Bone marrow (tissue), 2 donors: ENCODE measurements at regions not wholly inside any gene's neighbourhood (a gene's known extent, or its start where the extent isn't known, plus 50 kb on each side); places are given as distances from the start of the nearest gene placed in this dataset.

Source experiments
- DNase-seq, 2 donors: peaks; one replicate each; lab custom pipeline; 2025; lab: John Stamatoyannopoulos, UW

DNA sequence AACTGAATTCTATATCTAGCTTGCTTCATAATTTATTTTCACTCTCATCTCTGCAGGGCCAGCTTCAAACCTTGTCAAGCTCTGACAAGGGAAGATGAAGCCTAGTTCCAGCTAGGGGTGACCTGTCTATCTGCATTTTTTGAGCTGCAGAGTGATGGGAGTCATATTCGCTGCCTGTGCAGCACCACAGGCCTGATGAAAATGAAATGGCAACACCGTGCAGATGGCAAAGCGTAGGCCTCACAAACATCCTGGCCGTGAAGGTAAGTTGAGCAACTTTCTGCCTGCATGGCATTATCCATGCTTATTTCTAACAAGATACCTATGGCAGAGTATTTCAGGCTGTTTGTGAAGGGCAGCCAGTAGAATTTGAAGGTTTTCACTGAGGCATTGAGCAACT is 86.4 kb upstream of the C1QTNF9B start:
- DNase-seq: no peak

DNA sequence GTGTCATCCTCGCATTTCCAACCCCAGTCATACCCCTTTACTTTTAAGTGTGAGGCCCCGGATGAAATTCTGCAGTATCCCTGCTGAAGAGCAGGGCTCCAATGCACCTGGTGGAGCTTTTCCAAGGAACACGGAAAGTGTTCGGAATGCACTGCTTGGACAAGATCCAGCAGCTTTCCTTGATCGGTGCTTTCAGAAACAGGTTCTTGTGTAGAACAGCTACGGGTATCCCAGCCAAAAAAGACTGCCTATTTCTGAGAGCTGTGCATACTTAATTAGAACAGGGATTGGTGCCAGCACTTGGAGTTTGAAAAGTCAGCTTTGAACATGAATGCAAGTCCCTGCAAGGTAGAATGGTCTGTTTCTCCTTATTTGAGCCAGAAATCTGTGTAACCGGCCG is 87.2 kb upstream of the C1QTNF9B start:
- no peak for DNase-seq

DNA sequence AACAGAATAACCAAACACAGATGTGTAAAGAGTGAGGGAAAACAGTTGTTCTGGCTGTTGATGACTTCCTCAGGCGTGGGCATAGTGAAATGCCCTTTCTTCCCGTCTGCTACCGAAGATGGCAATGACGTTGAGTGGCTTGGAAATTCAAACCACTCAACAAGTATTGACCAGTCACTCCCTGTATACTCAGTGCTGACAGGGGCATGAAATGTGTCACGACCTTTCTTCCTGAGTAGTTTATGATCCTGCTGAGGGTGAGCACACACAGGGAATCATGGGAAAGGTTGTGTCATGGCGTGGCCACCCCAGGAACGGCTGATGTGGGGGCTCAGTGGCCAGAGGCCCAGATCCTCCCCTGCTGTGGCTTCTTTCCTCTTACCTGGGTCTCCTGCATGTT is 87.8 kb upstream of the C1QTNF9B start:
- DNase-seq: no peak

DNA sequence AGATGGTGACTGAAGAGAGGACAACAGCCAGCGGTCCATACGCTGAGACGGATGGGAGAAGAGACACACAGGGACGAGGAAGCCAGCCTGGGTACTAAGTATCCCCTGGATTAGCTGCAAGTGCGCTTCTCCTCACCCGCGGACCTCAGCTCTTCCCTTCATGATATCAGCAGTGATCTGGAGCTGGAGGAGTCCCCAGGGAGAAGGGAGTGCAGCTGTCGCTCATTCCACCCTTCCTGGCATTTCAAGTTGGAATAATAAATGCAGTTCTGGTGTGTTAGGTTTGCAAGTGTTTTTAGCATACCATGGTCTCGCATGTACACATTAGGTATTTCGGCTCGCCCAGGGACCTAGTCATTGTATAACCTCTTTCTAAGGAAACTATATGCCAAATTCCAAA is 88.5 kb upstream of the C1QTNF9B start:
- no peak for DNase-seq

DNA sequence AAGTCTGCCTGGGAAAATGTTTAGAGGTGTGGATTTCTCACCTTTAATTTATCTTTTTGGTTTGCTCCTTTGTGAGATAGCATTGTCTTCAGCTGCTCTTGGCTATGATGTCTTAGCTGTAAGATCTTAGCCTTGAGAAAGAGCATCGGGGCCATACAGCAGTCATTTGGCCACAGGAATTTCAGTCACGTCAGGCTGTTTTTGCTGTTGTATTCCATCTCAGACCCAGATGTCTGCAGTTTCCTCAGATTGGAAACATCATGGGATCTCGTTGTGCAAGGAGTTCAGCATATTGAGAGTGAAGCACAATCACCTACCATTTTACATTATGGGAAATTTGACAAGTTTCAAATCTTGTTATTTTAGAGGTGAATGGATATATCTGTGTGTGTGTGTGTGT is 89.3 kb upstream of the C1QTNF9B start:
- DNase-seq: no peak

DNA sequence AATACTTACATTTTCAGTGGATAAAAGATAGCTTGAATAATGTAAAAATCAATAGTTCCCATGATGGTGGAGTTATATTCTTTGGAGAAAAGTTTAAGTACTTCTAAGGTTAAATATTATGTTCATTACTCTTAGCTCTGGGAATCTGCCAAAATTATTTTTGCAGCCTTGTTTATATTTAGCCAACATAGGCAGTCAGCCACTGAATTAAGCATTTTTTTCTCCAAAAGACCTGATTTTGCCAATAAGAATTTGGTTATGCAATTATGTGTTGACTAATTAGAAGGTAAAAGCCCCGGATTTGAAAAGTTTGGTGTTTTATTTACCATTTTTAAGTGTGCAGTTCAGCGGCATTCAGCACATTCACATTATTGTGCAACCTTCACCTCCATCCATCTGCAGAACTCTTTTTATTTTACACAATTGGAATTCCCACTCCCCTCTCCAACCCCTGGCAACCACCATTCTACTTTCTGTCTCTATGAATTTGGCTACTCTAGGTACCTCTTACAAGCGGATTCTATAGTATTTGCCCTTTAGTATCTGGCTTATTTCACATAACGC is 90.1 kb upstream of the C1QTNF9B start:
- no peak for DNase-seq

DNA sequence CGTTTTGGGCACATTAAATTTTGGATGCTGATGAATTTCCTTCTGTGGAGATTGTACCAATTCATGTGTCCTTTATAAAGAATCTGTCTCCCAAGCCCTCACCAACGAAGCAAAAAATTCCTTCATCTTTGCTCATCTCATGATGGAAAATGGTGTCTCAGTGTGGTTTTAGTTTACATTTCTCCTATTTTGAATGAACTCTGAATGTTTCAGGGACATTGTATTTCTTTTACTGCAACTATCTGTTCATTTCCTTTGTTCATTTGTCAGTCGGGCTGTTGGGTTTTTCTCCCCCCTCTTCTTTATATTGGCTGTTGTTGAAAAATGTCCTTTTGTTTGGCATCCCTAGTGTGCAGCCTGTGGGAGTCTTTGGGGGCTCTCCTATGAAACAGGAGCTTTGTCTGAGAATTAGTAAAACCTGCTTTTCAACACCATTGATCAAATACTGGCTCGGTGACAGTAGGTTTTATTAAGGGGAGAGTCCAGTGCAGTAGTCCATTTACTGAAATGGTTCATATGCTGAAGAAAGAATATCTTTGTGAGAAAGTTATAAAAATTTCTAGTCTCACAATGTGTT is 91.3 kb upstream of the C1QTNF9B start:
- no peak for DNase-seq

DNA sequence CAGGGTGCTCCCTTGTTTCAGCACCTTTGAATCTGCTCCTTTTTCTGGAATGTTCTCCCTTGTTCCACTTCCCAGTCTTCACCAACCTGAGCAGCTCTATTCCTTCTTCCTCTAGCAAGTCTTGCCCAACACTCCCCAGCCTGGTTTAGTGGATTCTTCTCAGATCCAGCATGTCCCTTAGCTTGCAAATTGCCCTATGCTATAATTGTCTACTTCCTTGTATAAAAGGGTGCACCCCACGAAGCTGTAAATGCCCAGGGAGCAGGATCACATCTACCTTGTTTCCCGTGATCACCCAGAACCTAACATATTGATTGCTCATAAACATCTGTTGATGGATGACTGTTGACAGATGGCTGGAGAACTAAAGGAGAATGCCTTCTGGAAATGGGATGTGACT is 93.2 kb upstream of the C1QTNF9B start:
- no peak for DNase-seq

DNA sequence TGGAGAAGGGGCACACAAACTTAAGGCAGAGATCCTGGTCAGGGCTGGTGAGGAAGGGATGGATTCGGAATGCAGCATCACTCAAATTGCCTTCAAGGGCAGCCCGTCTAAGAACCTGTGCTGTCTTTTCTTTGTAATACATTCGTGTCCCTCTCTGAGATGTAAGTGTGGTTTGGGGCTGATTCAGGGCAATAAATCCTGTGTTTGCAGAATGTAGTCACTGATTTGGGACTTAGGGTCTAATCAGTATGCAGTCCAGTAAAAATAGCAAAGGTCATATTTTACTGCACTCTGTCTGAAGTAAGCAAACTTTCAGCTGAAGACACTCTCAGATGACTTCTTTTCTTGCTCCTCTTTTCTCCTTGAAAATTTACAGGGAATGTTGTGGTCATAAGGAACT is 93.8 kb upstream of the C1QTNF9B start:
- DNase-seq: no peak

DNA sequence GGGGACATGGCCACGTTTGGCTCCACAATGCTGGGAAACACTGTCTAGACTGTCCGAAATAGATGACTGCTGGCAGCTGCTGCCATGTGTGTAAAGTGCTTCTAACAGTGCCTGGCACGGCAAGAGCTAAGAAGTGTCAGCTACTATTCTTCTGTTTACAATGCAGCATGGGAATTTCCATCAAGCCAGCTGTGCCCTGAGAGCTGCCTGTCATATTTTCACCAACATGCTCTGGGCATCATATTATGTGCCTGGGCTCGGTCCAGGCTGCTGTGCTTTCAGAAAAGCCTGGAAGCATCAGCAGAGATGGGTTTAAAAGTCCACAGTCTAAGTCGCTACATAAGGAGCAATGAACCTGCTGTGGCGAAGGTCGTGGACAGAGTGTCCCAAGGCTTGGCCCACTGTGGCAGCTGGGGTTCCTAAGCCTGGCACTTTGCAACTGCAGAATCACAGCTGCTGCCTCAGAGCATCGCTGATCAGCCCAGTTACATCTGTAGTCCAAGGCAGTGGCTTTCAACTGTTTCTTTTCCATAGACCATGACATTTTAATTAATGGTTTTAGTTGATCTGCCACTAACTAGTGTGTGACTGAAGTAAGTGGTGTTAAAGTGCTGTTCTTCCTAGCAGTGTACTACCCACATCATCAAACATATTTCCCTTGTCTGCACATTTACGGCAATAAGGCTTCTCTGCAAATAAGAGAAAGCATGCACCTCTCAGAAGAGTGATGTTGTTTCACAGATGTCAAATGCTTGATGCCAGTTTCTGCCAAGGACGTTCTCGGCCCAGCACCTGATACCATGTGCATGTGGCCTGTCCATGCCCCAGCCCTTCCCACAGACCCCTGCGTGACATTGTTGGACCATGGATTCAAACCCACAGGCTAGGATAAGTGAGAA is 95.7 kb upstream of the C1QTNF9B start:
- no peak for DNase-seq

DNA sequence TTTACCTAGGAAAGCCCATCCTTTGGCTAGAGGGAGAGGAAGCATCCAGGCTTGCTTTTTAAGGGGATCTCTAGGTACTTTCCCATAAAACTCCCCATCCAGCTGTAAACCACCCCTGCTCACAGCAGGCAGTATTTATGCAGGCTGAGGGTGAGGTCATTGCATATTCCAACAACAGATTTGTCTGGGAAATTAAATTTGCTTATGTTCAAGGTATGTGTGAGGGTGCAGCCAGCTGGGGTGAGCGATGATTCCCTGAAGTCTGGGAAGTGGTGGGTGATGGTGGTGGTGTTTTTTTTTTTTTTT is 96.3 kb upstream of the C1QTNF9B start:
- no peak for DNase-seq

DNA sequence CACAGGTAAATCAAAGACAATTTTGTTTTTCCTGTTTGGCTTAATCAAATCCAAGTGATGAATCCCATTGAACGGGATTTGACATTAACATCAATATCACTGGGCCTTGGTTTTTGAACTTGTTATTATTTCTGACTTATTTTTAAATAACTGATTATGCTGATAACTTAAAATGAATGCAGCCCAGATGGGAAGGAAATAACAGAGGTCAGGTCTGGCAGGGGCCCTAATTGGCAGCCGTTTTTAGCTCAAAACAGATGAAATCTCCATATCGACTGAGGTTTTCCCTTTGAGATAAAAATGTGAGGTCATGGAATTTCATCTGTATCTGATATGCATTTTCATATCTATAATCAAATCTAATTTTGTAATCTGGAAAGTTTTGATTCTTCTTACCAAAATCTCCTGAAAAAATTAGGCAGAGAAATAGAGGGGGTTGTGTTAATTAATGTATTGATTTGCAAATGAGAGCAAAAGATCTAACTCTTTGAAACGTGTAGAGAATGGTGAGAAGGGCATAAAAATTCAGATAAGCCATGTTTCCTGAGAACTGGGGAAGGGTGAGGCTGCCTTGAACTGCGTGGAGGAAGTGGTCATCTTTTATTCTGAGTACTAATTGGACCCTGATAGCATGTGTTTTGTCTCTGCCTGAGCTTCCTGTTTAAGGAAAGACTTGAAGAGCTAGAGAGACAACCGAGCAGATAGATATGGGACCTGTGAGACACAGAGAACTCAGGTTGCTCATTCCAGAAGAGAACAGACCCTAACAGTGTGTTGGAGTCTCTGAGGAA is 98.2 kb upstream of the C1QTNF9B start:
- DNase-seq: no peak

DNA sequence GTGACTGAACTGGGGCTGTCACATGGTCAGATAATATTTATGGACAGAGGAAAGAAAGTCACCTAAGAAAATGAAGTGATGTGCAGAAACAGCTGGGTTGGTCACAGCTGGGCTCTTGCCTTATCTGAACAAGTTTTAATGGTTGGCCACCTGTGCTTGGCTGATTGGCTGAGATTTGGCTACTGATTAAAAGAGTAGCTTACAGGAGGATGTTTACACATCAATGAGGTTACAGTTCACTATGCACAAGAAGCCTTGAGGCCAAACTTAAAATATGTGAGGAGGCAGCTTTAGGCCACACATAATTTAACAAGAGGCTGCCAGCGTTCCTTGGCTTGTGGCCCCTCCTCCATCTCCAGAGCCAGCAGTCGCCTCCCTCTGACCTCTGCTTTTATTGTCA is 99.2 kb upstream of the C1QTNF9B start:
- DNase-seq: no peak

DNA sequence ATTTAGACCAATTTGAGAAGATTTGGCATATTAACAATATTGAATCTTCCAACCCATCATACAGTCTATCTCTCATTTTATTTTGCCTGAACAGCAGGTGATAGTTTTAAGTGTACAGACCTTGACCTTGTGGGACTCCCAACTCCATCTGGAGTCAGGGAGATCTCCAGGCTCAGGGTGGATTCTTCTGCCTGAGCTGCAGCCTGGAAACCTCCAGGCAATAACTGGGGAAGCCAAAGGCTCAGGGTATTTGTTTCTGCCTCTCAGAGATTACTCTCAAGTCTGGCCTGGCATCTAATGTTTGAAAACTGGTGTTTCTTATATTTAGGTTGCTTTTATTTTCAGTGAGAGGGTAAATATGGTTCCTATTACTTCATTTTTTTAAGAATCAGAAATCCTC is 102.1 kb upstream of the C1QTNF9B start:
- DNase-seq: no peak

DNA sequence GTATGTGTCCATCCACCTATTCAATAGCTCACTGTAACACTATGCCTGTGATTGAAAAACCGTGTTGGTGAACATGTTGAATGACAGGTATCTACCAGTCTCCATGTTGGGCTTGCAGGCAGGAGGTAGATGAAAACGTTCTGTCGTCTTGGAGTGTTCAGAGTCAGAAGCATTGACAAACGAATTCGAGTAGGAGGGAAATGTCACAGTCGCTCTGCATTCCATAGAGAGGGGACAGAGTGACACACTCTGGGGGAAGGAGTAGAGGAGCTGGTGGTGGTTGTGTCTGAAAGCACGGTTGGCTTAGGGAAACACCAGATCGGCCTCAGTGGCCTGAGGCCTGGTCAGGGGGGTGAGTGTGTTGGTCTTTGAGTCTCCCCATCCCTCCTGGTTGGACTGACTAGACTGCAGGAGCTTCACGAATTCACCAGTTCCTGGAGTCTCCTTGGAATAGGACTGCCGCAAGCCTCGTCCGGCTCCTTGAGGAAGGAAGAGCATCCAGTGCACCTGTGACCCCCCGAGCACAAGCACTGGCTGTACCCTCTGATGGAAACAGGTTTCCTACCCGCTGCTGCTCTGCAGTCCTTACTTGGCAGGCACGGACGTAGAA is 105.0 kb upstream of the C1QTNF9B start:
- no peak for DNase-seq

DNA sequence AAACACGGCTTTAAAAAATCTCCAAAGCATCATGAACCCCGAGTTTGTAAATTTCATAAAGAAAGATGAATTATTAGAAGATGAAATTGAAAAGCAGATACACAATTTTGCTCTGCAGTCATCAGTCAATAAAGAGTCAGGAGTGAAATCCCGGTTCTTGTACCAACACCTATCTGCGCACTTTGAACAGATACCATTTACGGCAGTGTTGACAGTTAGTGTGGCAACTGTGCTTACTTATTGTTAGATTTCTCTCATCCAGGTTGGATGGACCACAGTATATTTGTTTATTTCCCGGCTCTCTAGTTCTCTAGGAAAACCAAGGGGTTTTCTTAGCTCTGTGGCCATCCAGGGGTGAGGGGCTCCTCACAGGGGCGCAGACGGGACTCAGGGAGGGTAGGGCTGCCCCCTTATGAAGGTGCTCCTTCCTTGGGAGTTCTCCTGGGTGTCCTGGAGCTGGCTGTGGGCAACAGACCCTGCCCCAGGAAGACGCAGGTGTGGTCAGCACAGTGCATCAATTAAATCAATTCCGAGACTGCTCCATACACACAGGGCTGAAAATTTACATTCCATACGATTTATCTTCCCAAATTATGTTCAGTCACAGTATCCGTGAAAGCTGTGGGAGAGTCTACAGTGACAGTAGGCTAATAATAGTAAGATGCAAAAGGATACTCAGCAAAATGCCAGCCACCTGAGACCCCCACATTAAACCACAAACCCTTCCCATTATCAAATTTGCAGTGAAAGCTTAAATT is 107.0 kb upstream of the C1QTNF9B start:
- no peak for DNase-seq

DNA sequence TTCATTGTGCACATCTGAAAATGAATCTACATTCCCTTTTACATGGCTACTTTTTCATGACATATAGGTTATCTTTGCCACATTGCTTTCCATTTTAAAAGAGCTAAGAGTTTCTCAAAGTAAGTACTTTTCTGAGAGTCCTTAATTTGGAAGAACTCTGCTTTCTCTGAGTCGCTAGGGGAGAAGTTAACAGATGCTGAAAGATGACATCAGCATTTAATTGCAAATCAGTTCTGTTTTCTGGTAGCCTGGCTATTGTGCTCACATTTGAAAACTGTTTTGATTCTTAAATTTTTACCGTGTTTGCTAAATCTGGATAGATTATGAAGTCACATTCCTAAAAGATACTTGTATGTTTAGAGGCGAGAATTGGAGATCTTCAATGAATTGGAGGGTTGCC is 107.7 kb upstream of the C1QTNF9B start:
- no peak for DNase-seq

DNA sequence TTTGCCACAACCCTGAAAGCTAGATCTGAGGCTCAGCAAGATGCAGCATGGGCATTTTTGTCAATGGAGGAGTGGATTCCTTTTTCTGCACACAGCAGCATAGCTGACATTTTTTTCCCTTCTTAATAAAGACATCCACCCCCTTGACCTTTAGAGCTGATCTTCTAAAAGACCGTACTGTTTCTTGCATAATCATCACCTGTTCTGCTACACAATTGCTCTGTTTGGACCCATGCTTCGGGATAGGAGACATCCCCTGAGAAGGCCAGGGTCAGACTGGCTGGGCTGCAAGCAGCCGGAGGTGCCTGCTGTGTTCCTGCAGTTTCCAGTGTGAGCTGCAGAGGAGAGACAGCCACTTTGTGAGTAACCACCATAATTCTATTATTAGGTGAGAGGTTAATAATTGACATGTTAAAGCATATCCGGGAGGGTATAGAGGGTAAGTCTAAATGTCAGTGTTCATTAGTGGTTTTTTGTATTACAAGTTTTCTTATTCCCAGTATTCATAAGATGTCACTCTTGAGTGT is 108.5 kb upstream of the C1QTNF9B start:
- no peak for DNase-seq

DNA sequence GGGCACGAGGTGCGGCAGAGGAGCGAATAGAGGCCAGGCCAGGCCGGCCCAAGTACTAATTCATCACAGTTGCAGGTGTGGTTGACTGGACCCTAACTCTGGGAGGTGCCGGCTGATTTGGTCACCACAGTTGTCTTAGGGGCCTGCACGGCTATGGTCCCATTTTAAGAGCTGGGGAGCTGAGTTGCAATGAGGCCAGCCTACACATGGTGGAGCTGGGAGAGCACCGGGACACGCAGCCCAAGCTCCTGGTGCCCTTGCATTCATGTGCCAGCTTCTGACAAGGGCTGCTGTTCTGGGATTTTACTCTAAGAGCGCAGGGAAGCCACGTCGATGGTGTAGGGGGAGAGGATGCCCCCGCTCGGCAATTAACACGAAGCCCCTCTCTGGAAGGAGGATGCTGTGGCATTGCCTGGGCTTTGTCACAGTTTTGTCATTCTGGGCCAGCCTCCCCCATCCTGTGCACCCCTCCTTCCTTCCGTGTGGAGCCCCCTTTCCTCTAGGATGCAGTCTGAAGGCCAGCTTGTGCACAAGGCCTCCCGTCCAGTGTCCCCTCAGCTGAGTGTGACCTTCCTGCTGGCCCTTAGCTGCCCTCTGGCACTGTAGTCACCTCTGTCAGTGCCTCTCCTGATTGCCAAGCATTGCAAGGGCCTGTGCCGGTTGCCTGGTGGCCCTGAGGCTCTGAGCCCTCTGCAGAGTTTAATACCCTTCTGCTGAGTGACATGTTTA is 109.4 kb upstream of the C1QTNF9B start:
- DNase-seq: no peak

DNA sequence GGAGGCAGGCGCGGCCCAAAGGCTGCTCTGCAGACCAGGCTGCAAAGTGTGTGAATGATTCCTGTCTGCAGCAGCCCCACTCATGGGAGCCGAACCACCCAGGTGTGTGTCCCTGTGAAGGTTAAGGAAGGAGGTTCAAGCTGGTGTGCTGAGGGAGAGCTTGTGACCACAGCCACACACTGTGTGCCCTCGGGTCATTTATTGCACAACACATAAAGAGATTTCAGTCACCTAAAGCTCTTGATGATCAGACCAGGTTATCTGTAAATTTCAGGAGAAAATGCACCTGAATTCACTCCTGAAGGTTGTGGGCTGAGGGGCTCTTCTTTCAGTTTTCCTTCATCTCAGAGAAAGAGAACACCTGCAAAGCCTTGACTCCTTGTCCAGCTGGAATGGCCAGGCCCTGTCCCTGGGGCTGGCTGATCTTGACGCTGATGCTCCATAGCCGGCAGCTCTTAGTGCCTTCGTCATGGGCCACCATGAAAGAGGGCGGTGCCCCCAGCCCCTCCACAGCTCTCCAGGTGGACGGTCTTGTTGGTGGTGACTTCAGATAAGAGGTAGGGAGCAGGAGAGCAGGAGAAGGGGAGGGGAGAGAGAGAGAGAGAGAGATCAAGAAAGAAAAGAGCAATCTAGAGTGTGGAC is 110.8 kb upstream of the C1QTNF9B start:
- DNase-seq: no peak
